NCI-H1092 (cell line): ENCODE measurements at regions not wholly inside any gene's neighbourhood (a gene's known extent, or its start where the extent isn't known, plus 50 kb on each side); places are given as distances from the start of the nearest gene placed in this dataset.
"Not testable (repeated sequence)": the region's sequence is repeated elsewhere in the genome, so short reads cannot be mapped to it uniquely, and the experiment has no call there.

ENCODE experiments used
- DNase-seq: peaks from one replicate; lab custom pipeline; 2025; lab: John Stamatoyannopoulos, UW

DNA sequence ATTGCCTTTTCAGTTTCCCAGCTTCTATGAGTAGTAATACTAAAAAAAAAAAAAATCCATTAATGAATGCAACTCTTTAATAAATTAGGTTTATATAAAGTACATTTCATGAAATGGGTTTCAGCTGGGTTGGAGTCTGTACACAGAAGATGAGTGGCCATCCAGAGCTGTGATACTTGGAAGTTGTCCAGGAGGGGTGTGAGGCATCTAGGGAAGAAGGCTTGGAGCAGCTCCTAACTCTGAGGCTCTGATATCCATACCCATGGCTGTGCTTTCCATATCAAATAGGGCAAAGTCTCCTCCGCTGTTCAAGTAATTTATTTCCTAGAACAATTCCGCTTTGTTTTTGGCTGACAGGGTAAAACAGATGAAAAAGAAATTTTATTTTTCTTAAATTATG lies 423.3 kb upstream of the TENM3 start:
- peak; percentile 75 for DNase-seq

DNA sequence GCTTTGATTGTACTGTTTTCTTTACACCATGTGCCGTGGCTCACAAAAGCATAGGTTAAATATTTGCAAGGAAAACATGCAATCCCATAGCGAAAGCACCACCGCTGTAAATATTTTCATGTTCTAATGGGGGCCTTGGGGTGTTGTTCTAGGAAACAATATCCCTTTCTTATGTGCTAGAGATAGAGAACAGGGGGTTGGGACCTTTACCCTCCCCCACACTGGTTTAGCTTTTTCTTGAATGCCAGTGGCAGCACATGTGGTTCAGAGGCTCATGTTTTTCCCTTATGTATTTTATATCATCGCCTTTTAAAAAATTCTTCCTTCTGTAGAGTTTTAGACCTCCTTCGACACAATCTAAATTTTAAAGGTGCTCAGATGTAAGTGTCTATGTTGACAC lies 422.6 kb upstream of the TENM3 start:
- no peak for DNase-seq

DNA sequence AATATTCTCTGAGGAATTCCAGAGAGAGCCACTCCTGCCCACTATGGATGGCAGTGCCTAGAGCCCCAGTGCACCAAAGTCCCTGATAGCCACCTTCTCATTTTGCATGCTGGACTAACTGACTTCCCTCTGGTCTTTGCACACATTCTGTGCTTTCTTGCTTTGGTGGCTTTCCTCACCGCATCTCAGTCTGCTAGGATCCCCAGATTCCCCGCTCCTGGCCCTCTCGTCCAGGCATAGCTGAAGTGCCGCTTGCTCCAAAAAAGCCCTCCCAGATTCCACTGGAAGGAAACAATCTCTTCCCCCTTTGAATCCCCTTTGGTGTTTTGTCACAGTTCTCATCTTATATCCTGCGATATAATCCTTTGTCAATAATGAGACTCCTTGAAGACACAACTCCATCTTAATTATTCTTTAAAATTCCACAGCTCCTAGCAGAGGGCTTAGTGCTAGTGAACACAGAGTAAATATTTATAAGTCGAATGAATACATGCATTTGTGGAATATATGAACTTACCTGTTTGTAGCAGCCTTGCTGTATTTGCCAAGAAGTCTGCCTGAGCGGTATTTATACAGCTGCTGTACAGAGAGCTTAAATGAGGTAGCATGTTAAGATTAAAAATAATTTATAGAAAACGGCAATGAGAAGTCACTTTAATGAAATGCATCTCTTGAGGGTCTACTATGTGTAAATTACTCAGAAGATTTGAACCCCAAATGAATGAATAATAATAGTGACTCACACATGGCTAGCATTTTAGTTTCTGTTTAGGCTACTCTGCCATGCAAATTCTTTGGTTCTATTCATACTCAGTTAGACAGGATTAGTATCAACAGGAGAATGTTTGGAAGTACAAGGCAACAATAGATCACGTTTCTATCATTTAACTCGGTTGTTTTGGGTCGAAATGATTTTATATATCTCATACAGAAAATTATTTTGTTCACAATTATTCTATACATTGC lies 421.9 kb upstream of the TENM3 start:
- peak; percentile 41 for DNase-seq

DNA sequence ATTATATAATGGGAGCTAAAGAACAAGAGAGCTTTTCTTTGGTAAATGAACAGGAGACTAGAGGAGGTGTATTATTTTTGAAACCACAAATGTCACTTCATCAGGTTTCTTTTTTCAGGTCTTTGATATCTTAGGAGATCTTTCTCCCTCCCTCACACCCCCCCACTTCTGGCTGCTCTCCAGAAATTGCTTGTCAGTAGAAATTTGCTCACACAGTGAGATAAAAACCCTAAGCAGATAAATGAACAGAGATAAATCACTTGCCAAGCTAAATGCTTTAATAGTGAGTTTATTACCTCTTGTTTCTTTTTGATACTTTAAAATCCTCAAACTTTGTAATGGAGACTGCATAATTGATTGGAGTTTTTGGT lies 421.2 kb upstream of the TENM3 start:
- DNase-seq: peak; percentile 45

DNA sequence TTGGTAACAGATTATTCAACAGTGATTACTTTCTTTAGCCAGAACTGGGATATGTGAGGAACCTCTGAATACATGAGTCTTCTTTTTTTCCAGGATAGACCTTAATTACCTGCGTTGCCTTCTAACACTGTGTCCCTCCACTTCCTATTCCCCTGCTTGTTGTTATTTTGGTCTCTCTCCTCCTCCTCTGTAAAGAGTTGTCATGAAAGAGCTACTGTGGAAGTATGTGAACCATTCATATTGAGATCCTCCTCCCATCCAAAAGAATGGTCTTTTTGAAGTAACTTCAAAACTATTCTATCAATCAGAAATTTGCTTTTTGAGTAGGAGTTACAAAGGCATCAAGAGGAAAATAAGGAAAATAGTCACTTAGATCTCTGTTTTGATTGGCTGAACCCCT lies 420.0 kb upstream of the TENM3 start:
- no peak for DNase-seq

DNA sequence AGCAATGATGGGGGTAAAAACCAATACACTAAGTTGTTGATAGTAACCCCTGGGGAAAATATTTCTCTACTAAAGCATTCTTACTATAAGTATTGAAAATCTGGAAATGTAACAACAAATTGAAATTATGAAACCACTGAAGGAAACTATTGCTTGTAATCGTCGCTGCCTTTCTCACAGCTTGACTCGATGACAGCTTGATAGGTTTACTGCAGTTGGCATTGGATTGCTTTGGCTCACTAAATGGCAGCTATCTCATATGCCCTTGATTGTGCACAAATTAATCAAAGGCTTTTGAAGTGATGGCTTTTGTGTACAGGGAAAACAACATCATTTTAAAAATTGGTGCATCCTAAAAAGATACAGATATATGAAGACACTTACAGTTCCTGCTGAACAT lies 419.6 kb upstream of the TENM3 start:
- DNase-seq: no peak

DNA sequence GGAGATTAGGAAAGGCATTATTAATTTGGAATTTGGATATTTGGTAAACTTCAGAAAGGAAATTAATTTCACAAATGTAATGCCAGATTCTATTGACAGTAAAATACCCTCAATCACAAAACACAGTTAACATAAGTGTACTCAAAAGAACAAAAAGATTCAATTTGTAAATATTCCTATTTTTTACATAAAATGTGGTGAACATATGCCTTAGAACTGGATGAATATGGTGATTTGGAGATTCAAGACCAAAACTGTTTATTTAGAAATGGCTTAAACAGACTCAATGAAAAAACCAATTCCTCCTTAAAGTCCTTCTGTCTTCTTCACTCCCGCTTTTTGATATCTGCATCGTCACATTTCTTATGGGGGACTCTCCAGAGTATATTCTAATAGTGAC lies 417.6 kb upstream of the TENM3 start:
- DNase-seq: no peak

DNA sequence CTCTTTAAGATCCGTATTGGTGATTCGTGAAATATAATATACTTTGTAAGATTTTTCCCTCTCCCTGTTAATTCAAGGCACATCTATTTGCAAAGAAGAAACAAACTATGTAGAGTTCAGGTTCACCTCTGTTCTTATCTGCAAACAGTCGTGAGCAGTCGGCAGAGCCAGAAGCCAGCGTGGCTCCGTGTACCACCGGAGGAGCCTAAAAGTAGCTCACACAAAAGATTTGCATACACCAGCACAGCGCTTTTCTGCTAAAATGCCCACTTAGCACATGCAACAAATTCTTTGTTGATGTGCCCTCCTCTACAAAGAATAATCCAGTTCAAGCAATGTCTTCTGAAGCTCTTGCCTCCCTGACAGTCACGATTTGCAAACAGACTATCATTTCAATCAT lies 416.0 kb upstream of the TENM3 start:
- DNase-seq: no peak

DNA sequence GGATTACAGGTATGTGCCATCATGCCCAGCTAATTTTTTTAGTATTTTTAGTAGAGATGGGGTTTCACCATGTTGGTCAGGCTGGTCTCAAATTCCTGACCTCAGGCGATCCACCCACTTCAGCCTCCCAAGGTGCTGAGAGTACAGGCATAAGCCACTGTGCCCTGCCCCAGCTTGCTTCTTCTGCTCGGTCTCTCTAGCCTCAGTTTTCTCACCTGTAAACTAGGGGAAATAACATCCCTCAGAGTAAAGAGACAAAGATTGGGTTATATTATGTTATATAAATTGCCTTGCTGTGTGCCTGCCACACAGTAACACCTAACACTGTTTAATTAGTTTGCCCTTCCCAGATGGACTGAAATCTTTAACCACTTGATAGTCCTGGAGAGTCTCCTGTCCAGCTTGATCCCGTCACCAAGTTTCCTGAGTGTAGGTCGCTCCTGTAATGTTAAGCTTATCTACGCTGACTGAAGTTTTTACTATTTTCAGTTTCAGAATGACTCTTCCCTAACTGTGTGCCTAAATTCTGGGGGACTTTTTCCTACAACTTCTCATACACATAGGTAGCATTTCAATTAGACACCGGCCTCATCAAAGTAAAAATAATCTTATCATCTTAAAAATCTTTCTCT lies 412.7 kb upstream of the TENM3 start:
- no peak for DNase-seq

DNA sequence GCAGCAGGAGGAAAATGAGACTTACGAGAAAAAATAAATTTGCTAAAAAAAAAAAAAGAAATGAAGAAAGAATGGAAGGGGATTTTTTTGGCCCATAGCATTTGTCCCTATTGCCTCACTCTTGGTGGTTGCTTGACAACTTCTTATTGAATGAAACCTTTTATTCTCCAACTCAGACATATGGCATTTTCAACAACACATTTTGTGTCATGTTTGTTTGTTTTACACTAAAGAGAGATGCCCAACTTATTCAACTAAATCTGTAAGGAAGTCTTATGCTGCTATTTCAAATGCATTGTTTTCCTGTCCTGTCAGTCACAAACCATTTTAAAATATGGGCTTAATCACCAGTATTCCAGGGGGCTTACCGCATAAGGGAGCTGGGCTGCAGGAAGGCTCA lies 409.1 kb upstream of the TENM3 start:
- DNase-seq: no peak

DNA sequence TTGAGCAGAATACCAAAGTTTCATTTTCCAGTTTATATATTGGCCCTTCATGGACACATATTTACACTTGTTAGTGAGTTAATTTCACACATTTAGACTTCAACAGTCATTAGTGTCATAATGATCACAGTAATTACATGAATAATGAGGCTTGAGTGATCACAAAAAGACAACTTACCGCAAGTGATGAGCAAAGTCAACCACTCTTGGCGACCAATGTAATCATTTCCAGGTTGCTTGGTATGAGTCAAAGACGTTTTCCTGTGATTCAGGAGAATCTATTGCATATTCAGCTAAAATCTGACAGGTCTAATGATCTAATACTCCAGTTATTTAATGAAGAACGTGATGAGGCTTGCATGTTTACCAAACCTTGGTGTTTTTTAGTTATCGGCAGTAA lies 407.9 kb upstream of the TENM3 start:
- DNase-seq: no peak

DNA sequence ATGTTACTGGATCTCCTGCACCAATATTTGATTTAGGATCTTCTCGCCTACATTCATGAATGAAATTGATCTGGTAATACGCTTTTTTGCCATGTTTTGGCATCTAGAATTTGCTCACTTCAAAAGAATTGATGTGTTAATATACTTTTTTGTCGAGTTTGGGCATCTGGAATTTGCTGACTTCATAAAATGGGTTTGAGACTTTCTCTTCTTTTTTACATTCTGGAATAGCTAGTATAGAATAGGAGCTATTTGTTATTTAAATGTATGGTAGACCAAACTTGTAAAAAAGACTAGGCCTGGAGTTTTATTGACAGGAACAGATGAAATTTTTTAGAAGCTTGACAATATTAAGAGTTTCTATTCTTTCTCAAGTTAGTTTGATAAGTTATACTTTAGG lies 404.9 kb upstream of the TENM3 start:
- no peak for DNase-seq

DNA sequence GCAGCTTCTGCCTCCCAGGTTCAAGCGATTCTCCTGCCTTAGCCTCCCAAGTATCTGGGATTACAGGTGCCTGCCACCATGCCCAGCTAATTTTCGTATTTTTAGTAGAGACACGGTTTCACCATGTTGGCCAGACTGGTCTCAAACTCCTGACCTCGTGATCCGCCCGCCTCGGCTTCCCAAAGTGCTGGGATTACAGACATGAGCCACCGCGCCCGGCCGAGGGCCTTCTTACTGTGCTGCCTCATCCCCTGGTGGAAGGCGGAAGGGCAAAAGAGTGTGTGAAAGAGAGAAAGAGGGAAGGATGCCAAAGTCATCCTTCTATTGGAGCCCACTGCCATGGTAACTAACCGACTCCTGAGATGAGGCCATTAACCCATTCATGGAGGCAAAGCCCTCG lies 399.4 kb upstream of the TENM3 start:
- DNase-seq: not testable (repeated sequence)

DNA sequence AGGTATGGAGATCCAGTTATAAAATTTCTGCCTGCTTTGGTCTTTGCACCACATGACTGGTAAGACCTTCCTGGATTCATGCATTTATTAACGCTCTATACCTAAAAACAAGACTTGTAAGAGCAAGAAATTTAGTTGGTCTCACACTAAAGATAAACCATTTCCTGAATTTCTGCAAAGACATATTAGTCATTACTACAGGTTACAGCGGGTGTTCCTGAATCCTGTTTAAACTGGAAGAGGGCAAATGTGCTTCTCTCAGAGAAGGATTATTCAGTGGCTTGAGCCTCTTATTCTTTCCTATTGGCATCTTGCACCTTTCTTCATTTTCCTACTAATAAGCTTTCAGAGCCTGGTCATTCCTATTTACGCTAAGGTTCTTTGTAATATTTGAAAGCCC lies 397.6 kb upstream of the TENM3 start:
- no peak for DNase-seq

DNA sequence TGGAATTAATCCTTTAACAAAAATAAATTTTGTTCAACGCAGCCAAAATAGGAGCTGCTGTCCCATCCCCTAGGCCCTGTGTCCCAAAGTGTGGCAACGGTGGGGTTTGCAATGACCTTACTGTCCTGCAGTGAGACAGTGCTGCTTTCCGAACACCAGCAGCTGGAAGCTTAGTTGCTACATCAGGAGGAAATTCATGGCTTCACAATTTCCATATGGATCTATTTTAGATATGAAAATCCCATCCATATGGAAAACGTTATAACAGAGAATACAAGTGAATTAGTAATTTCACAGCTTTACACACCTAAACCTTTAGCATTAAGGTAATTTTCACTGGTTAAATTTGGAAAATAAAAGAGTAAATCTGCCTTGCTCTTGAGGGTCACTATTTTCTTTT lies 396.3 kb upstream of the TENM3 start:
- no peak for DNase-seq

DNA sequence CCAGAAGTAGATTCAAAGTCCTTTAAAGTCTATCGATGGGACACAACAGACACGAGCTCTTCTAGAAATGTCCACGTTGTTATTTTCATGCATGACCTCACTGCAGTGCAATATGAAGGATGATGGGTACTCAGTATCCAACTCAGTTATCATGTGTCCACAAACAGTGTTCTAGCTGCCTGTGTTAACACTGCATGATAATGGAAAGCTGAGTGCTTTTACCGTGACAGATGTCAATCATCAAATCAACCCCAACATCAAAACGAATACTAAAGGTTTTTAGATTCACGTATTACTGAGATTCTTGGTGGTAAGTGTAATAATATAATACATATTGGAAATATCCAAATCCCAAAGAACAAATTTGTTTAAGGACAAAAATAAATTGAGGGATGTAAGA lies 394.8 kb upstream of the TENM3 start:
- DNase-seq: no peak

DNA sequence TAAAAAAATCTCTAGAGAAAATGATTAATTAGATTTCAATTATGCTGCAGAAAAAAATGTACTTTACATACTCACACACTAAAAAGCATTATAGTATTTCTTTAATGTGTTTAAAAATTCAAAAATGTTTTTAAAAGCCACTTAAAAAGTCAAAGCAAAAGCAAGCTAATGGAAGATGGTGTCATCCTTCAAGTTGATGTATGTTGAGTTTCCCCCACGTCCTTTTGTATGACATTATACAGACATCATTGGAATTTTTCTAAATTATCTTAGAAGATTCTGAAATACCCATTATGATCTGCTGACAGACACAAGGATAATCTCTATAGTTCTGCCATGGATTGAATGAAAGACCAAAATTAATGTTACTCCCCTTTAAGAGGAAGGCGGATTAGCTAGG lies 393.7 kb upstream of the TENM3 start:
- DNase-seq: no peak

DNA sequence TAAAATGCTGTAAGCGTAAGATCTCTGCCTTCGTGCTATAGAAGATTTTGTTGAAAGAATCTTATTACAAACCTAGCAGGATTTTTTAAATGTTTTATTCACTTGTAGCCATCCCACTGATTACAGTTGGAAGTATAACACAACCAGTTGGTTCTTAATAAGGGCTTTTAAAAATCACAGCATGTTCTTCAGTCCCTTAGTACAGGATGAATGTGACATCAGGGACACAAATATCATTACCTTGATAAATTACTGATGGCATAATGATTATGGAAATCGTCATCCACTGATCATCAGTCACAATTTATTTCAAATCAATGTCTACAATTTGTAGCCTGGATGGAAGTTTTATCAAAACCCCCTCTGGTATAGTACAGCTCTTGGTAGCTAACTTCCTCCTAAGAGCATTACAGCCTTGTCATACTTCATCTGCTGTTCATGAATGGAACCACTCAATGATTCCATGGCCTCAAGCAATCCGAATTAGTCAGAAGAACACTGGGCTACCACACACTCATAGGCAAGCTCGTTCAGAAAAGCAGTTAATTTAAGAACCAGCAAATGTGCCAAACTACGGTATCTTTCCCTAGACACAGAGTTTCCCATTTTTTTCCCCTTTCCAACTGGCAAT lies 389.2 kb upstream of the TENM3 start:
- DNase-seq: no peak

DNA sequence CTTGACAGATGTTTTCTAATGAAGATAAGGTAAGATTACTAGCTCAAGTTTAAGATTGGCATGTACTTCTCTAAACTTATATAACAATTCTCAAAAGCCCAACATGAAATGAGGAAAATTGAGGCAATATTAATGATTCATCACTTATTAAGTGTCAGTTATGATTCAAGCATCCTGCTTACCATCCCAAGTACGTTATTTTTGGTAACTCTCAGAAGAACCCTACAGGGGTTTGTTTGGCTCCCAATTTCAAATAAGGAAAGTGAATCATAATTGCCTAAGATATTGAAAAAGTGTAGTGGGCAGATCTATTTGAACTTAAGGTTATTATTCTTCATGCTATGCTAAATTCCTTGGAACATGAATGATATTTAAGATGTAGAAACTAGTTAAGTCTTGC lies 387.9 kb upstream of the TENM3 start:
- DNase-seq: no peak

DNA sequence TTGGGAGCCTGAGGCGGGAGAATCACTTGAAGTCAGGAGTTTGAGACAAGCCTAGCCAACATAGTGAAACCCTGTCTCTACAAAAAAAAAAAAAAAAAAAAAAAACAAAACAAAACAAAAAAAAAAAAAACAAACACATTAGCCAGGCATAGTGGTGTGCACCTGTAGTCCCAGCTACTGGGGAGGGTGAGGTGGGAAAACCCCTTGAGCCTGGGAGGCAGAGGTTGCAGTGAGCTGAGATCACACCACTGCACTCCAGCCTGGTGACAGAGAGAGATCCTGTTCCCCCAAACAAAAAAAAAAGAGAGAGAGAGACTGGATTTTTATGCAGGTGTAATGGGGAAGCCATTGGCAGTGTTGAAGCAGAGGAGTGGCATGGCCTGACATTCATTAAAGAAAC lies 385.7 kb upstream of the TENM3 start:
- not testable (repeated sequence) for DNase-seq

DNA sequence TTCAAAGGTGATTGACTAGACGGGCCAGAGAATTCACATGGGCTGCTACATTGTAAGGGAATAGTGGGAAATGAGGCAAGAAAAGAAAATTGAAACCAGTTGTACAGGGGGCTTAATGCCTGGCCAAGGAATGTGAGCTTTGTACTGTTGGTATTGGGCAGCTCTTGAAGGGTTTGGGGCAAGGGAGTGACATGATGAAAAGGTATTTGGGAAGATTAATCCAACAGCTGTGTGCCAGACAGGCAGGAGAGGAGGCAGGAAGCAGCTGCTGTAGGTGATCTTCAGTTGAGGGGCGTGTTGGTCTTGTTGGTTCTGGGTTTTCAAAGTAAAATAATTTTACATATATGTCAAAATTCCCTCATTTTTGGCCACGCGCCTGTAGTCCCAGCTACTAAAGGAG lies 384.5 kb upstream of the TENM3 start:
- no peak for DNase-seq

DNA sequence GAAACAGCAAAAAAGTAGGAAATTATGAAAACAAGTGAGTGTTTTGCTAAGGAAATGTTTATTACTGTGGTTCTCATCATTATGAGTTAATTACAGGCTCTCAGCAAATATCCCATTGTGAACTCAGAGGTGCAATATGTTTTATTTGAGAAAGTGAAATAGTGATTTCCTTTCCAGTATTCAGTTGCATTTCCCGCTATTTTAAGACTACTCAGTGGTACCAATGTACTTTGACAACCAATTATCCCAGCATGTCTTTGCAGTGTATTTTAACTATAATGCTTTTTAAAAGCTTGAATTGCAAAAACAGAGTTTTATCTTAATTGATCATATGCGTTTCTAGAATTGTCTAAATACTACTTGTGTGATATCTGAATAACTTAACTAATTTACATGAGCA lies 383.8 kb upstream of the TENM3 start:
- no peak for DNase-seq

DNA sequence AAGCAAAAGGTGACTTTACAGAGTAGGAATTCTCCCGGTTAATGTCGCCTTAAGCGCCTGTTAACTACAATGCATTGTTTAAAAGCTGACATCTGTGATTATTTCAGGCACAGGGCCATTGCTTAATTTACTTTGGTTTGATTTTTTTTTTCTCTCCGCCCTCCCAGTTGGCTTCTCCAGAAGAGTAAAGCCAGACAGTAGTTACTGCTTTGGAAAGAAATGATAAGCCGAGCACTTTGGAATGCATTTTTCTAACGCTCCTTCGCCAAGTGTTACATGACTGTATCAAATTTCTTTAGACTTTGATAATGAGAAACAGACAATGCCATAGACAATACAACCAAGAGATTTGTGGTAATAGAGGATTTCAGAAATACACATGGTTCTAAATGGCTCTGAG lies 383.0 kb upstream of the TENM3 start:
- no peak for DNase-seq
